Fibroblast of mammary gland (primary cell): ENCODE measurements at regions not wholly inside any gene's neighbourhood (a gene's known extent, or its start where the extent isn't known, plus 50 kb on each side); places are given as distances from the start of the nearest gene placed in this dataset.
"Not testable (repeated sequence)": the region's sequence is repeated elsewhere in the genome, so short reads cannot be mapped to it uniquely, and the experiment has no call there.

Experiments used
- DNase-seq: peaks from one replicate; pipeline ENCODE4 v3.0.0-alpha.2; 2010; ENCODE audit warnings: low read depth
- H3K4me3 ChIP-seq: 2 replicates; pipeline ENCODE4 v1.5.1; 2011; ENCODE audit warnings: low read depth, mild to moderate bottlenecking, low read length, moderate library complexity; ENCODE audit not compliant: control insufficient read depth
- CTCF ChIP-seq: conservative IDR thresholded peaks from 2 replicates; pipeline ENCODE4 v1.5.1; 2011; ENCODE audit warnings: low read depth, low read length, inconsistent platforms; ENCODE audit not compliant: control insufficient read depth, insufficient read depth

- peak; percentile 25 for DNase-seq
- TF ChIP-seq CTCF: no peak
- H3K4me3 ChIP-seq: no peak overlapping the region
Measured at GRCh38 chr1:53398091-53398490, 61.1 kb upstream of the DMRTB1 start.

- no peak for TF ChIP-seq CTCF
- no peak for DNase-seq
- no peak overlapping the region for H3K4me3 ChIP-seq
Measured at GRCh38 chr1:53398576-53399365, 60.4 kb upstream of the DMRTB1 start.

- not testable (repeated sequence) for DNase-seq, H3K4me3 ChIP-seq
Measured at GRCh38 chr1:53399370-53400133, 59.6 kb upstream of the DMRTB1 start.

GRCh38 chr1:53400761-53401674 is 58.2 kb upstream of the DMRTB1 start:
- H3K4me3 ChIP-seq: no peak overlapping the region
- no peak for DNase-seq
- TF ChIP-seq CTCF: no peak

- no peak overlapping the region for H3K4me3 ChIP-seq
- no peak for TF ChIP-seq CTCF
- DNase-seq: no peak
Measured at GRCh38 chr1:53401813-53402745, 57.1 kb upstream of the DMRTB1 start.

- no peak for TF ChIP-seq CTCF
- DNase-seq: no peak
- H3K4me3 ChIP-seq: no peak overlapping the region
Measured at GRCh38 chr1:53402891-53403655, 56.1 kb upstream of the DMRTB1 start.
